ENCODE measurements at regions not wholly inside any gene's neighbourhood (a gene's known extent, or its start where the extent isn't known, plus 50 kb on each side); places are given as distances from the start of the nearest gene placed in this dataset.
"Not testable (repeated sequence)": the region's sequence is repeated elsewhere in the genome, so short reads cannot be mapped to it uniquely, and the experiment has no call there.

- H3K9ac ChIP-seq (ENCODE audit: low read length); H3F3A ChIP-seq (ENCODE audit: insufficient read depth, low read length); H3K9me3 ChIP-seq (ENCODE audit: low read length); H2AFZ ChIP-seq (ENCODE audit: low read length); H3K4me2 ChIP-seq (ENCODE audit: low read length); H3K4me1 ChIP-seq (ENCODE audit: insufficient read depth, low read length, severe bottlenecking); H3K9me2 ChIP-seq (ENCODE audit: low read depth, low read length); H3K4me3 ChIP-seq (ENCODE audit: low read depth, low read length, poor library complexity, severe bottlenecking); H3K27ac ChIP-seq (ENCODE audit: low read depth, low read length, poor library complexity, severe bottlenecking); H3K36me3 ChIP-seq (ENCODE audit: insufficient read depth, low read length); H3K27me3 ChIP-seq (ENCODE audit: insufficient read depth, low read length); H3K79me2 ChIP-seq (ENCODE audit: insufficient read depth, low read length); H4K20me1 ChIP-seq (ENCODE audit: insufficient read depth, low read length): not testable (repeated sequence)
Observed at GRCh38 chr13:109702030-109702597, 84.3 kb downstream of the IRS2 start.

- Histone ChIP-seq H3K9me3 (ENCODE audit: low read length) (no peaks in the 10 kb centered on the region), H3K9me2 (ENCODE audit: low read depth, low read length) (no peaks in the 10 kb centered on the region), H3K9ac (ENCODE audit: low read length) (no peak overlapping the region), H3F3A (ENCODE audit: insufficient read depth, low read length) (no peaks in the 10 kb centered on the region), H4K20me1 (ENCODE audit: insufficient read depth, low read length) (no peaks in the 10 kb centered on the region), H2AFZ (ENCODE audit: low read length) (no peak overlapping the region), H3K4me1 (ENCODE audit: insufficient read depth, low read length, severe bottlenecking) (no peaks in the 10 kb centered on the region), H3K79me2 (ENCODE audit: insufficient read depth, low read length) (no peaks in the 10 kb centered on the region), H3K27me3 (ENCODE audit: insufficient read depth, low read length) (no peaks in the 10 kb centered on the region), H3K36me3 (ENCODE audit: insufficient read depth, low read length) (no peaks in the 10 kb centered on the region), H3K4me2 (ENCODE audit: low read length) (no peak overlapping the region), H3K27ac (ENCODE audit: low read depth, low read length, poor library complexity, severe bottlenecking) (no peak overlapping the region), H3K4me3 (ENCODE audit: low read depth, low read length, poor library complexity, severe bottlenecking) (no peak overlapping the region)
- TF ChIP-seq EZH2 (IDR thresholded peaks at IDR 0.05; ENCODE audit: borderline replicate concordance, low read length): no peak
- no peak for TF ChIP-seq CTCF (IDR thresholded peaks at IDR 0.05; ENCODE audit: low read length)
Observed at GRCh38 chr13:109700176-109700575, 86.2 kb downstream of the IRS2 start.

- Histone ChIP-seq H3K4me2 (ENCODE audit: low read length) (no peak overlapping the region), H3K36me3 (ENCODE audit: insufficient read depth, low read length) (no peaks in the 10 kb centered on the region), H4K20me1 (ENCODE audit: insufficient read depth, low read length) (no peaks in the 10 kb centered on the region), H3F3A (ENCODE audit: insufficient read depth, low read length) (no peaks in the 10 kb centered on the region), H3K4me1 (ENCODE audit: insufficient read depth, low read length, severe bottlenecking) (no peaks in the 10 kb centered on the region), H3K9me3 (ENCODE audit: low read length) (no peaks in the 10 kb centered on the region), H3K79me2 (ENCODE audit: insufficient read depth, low read length) (no peaks in the 10 kb centered on the region), H3K9ac (ENCODE audit: low read length) (no peak overlapping the region), H3K27ac (ENCODE audit: low read depth, low read length, poor library complexity, severe bottlenecking) (no peak overlapping the region), H3K9me2 (ENCODE audit: low read depth, low read length) (no peaks in the 10 kb centered on the region), H3K27me3 (ENCODE audit: insufficient read depth, low read length) (no peaks in the 10 kb centered on the region), H2AFZ (ENCODE audit: low read length) (no peak overlapping the region), H3K4me3 (ENCODE audit: low read depth, low read length, poor library complexity, severe bottlenecking) (no peak overlapping the region)
- TF ChIP-seq EZH2 (IDR thresholded peaks at IDR 0.05; ENCODE audit: borderline replicate concordance, low read length) (no peak), CTCF (IDR thresholded peaks at IDR 0.05; ENCODE audit: low read length) (no peak)
Observed at GRCh38 chr13:109699628-109700071, 86.7 kb downstream of the IRS2 start.

GRCh38 chr13:109698779-109699178 lies 87.6 kb downstream of the IRS2 start:
- Histone ChIP-seq H3K79me2 (ENCODE audit: insufficient read depth, low read length) (no peaks in the 10 kb centered on the region), H3K4me3 (ENCODE audit: low read depth, low read length, poor library complexity, severe bottlenecking) (no peak overlapping the region), H3F3A (ENCODE audit: insufficient read depth, low read length) (no peaks in the 10 kb centered on the region), H3K27ac (ENCODE audit: low read depth, low read length, poor library complexity, severe bottlenecking) (no peak overlapping the region), H3K9me3 (ENCODE audit: low read length) (no peaks in the 10 kb centered on the region), H4K20me1 (ENCODE audit: insufficient read depth, low read length) (no peaks in the 10 kb centered on the region), H3K9me2 (ENCODE audit: low read depth, low read length) (no peaks in the 10 kb centered on the region), H3K9ac (ENCODE audit: low read length) (no peak overlapping the region), H3K4me2 (ENCODE audit: low read length) (no peak overlapping the region), H3K4me1 (ENCODE audit: insufficient read depth, low read length, severe bottlenecking) (no peaks in the 10 kb centered on the region), H3K27me3 (ENCODE audit: insufficient read depth, low read length) (no peaks in the 10 kb centered on the region), H3K36me3 (ENCODE audit: insufficient read depth, low read length) (no peaks in the 10 kb centered on the region), H2AFZ (ENCODE audit: low read length) (no peak overlapping the region)
- TF ChIP-seq CTCF (IDR thresholded peaks at IDR 0.05; ENCODE audit: low read length): no peak
- no peak for TF ChIP-seq EZH2 (IDR thresholded peaks at IDR 0.05; ENCODE audit: borderline replicate concordance, low read length)
